Neural cell (in vitro differentiated cells): ENCODE measurements at regions not wholly inside any gene's neighbourhood (a gene's known extent, or its start where the extent isn't known, plus 50 kb on each side); places are given as distances from the start of the nearest gene placed in this dataset.
A peak's percentile ranks its signal among the peaks of the same experiment; 100 is the strongest.

Source experiments
- H2AFZ ChIP-seq: fragments of 200-600, 300-800 bp; sonication (generic), shearing (Covaris generic); 2 replicates; pipeline ENCODE4 v1.6.0; 2014; ENCODE audit warnings: low read depth, mild to moderate bottlenecking, antibody characterized with exemption, low read length, moderate library complexity
- H3F3A ChIP-seq: fragments of 200-600 bp; shearing (Covaris generic); 2 replicates; pipeline ENCODE4 v1.6.1; 2016; ENCODE audit warnings: mild to moderate bottlenecking, moderate library complexity, mixed read lengths, antibody characterized with exemption, low read length; ENCODE audit not compliant: insufficient read depth, poor library complexity, severe bottlenecking
- H3K27ac ChIP-seq: fragments of 200-600, 300-800 bp; sonication (generic), shearing (Covaris generic); 2 replicates; pipeline ENCODE4 v1.5.1; 2014; ENCODE audit warnings: mild to moderate bottlenecking, low read length, moderate library complexity
- H3K27me3 ChIP-seq: fragments of 300-800, 200-600 bp; sonication (generic), shearing (Covaris generic); 2 replicates; pipeline ENCODE4 v1.6.0; 2014; ENCODE audit warnings: mild to moderate bottlenecking, low read depth, low read length, moderate library complexity; ENCODE audit not compliant: insufficient read depth
- H3K36me3 ChIP-seq: fragments of 300-800, 200-600 bp; sonication (generic), shearing (Covaris generic); 2 replicates; pipeline ENCODE4 v1.5.1; 2014; ENCODE audit warnings: mild to moderate bottlenecking, antibody characterized with exemption, low read length, moderate library complexity; ENCODE audit not compliant: insufficient read depth
- H3K4me2 ChIP-seq: fragments of 300-800, 200-600 bp; sonication (generic), shearing (Covaris generic); 2 replicates; pipeline ENCODE4 v1.6.0; 2014; ENCODE audit warnings: mild to moderate bottlenecking, low read length
- H3K4me3 ChIP-seq: fragments of 300-800, 200-600 bp; sonication (generic), shearing (Covaris generic); 2 replicates; pipeline ENCODE4 v1.5.1; 2014; ENCODE audit warnings: mild to moderate bottlenecking, low read length, moderate library complexity
- H3K79me2 ChIP-seq: fragments of 200-600 bp; shearing (Covaris generic); replicated peaks from 2 replicates; pipeline ENCODE4 v1.6.0; 2014; ENCODE audit warnings: mild to moderate bottlenecking, low read length, moderate library complexity; ENCODE audit not compliant: insufficient read depth
- H3K9ac ChIP-seq: fragments of 300-800, 200-600 bp; sonication (generic), shearing (Covaris generic); 2 replicates; pipeline ENCODE4 v1.6.1; 2016; ENCODE audit warnings: mild to moderate bottlenecking, low read length, mixed read lengths
- H3K9me2 ChIP-seq: fragments of 200-600 bp; shearing (Covaris generic); 2 replicates; pipeline ENCODE4 v1.6.1; 2016; ENCODE audit warnings: mild to moderate bottlenecking, low read length, mixed read lengths; ENCODE audit not compliant: insufficient read depth
- H3K9me3 ChIP-seq: fragments of 200-600, 300-800 bp; sonication (generic), shearing (Covaris generic); 2 replicates; pipeline ENCODE4 v1.6.1; 2016; ENCODE audit warnings: mild to moderate bottlenecking, mixed run types, low read length, moderate library complexity, mixed read lengths
- H4K20me1 ChIP-seq: fragments of 200-600 bp; shearing (Covaris generic); 2 replicates; pipeline ENCODE4 v1.6.1; 2016; ENCODE audit warnings: mild to moderate bottlenecking, mixed run types; ENCODE audit not compliant: insufficient read depth
- EP300 ChIP-seq: fragments of 450-650 bp; conservative IDR thresholded peaks from 2 replicates; pipeline ENCODE4 v1.6.1; 2014; ENCODE audit warnings: antibody characterized with exemption, mild to moderate bottlenecking, moderate library complexity; ENCODE audit not compliant: poor library complexity, severe bottlenecking
- EZH2 ChIP-seq: fragments of 200-600, 300-800 bp; shearing (Covaris generic), sonication (generic); IDR thresholded peaks from 2 replicates; pipeline ENCODE4 v1.6.1; 2014; ENCODE audit warnings: antibody characterized with exemption, low read length, borderline replicate concordance, mild to moderate bottlenecking; ENCODE audit not compliant: insufficient read depth, poor library complexity, severe bottlenecking
- MXI1 ChIP-seq: fragments of 450-650 bp; conservative IDR thresholded peaks from 2 replicates; pipeline ENCODE4 v1.6.1; 2014; ENCODE audit warnings: antibody characterized with exemption, mild to moderate bottlenecking; ENCODE audit not compliant: poor library complexity, severe bottlenecking
- POLR2AphosphoS5 ChIP-seq: IDR thresholded peaks from 2 replicates; pipeline ENCODE4 v1.6.1; 2012
- RAD21 ChIP-seq: fragments of 450-650 bp; conservative IDR thresholded peaks from 2 replicates; pipeline ENCODE4 v1.6.1; 2014; ENCODE audit warnings: antibody characterized with exemption, mild to moderate bottlenecking, moderate library complexity
- SMC3 ChIP-seq: fragments of 450-650 bp; conservative IDR thresholded peaks from 2 replicates; pipeline ENCODE4 v1.6.1; 2014; ENCODE audit warnings: antibody characterized with exemption, mild to moderate bottlenecking, moderate library complexity; ENCODE audit not compliant: poor library complexity
- TAF1 ChIP-seq: IDR thresholded peaks from 2 replicates; pipeline ENCODE4 v1.6.1; 2012; ENCODE audit warnings: low read depth
- TF ChIP-seq, protein P1 (sequence below): fragments of 450-650 bp; IDR thresholded peaks from 2 replicates; pipeline ENCODE4 v1.5.1; 2014; ENCODE audit warnings: antibody characterized with exemption, mild to moderate bottlenecking, moderate library complexity; ENCODE audit not compliant: poor library complexity, severe bottlenecking
- TF ChIP-seq, protein P2 (sequence below): IDR thresholded peaks from 2 replicates; pipeline ENCODE4 v1.6.1; 2012; ENCODE audit warnings: borderline replicate concordance

DNA sequence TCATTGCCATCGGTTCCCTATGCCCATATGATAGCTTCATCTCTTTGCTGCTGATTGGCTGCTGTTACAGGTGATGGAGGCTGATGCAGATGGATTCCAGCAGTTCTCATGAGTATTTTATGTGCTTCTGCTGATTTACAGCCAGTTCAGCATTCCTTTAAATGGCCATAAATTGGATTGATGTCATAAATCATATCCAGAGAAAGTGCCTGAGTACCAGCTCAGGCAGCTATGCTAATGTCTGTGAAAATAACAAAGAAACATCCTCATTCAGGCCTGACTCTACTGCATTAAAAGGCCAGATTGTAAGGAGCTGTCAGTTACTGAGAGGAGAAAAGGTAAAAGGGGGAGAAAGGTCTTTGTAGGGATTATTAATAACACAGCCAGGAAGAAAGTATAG, 756.8 kb downstream of the IGSF11 start:
- H3K79me2 ChIP-seq = no peaks in the 10 kb centered on the region
- peak overlapping the region; percentile 49 for H3K9ac ChIP-seq
- H3K27ac ChIP-seq = peak overlapping the region; percentile 91
- no peaks in the 10 kb centered on the region for H3K27me3 ChIP-seq
- no peaks in the 10 kb centered on the region for H3K9me2 ChIP-seq
- H3F3A ChIP-seq = no peaks in the 10 kb centered on the region
- H3K36me3 ChIP-seq = no peaks in the 10 kb centered on the region
- H3K4me2 ChIP-seq = peak overlapping the region; percentile 13
- no peaks in the 10 kb centered on the region for H3K9me3 ChIP-seq
- TF ChIP-seq EP300 (peak; percentile 92), POLR2AphosphoS5 (peak; percentile 79), TAF1 (no peak), RAD21 (peak; percentile 49), SMC3 (peak; percentile 36)
- no peaks in the 10 kb centered on the region for H4K20me1 ChIP-seq
- peak overlapping the region; percentile 31 for H3K4me3 ChIP-seq
- no peak overlapping the region for H2AFZ ChIP-seq

DNA sequence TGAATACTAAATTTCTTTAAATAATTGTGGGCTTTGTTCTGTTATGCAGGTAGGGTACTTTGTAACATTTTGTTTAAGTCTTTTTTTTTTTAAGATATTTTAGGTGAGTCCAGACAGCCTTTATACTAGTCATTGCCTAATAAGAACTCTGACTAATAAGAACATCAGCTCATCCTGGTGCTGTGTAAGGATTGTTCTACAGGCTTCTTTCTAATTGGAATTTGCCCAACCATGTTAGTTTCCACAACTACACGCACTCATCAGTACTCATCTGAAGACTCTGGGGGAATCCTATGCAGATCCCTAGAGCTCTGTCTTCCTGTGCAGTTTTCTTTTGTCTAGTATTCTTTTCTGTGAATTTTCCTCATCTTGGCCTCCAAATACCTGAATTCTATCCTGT, 741.8 kb downstream of the IGSF11 start:
- no peak overlapping the region for H2AFZ ChIP-seq
- H3K36me3 ChIP-seq = no peaks in the 10 kb centered on the region
- no peak for TF ChIP-seq POLR2AphosphoS5
- TF ChIP-seq, protein P1, sequence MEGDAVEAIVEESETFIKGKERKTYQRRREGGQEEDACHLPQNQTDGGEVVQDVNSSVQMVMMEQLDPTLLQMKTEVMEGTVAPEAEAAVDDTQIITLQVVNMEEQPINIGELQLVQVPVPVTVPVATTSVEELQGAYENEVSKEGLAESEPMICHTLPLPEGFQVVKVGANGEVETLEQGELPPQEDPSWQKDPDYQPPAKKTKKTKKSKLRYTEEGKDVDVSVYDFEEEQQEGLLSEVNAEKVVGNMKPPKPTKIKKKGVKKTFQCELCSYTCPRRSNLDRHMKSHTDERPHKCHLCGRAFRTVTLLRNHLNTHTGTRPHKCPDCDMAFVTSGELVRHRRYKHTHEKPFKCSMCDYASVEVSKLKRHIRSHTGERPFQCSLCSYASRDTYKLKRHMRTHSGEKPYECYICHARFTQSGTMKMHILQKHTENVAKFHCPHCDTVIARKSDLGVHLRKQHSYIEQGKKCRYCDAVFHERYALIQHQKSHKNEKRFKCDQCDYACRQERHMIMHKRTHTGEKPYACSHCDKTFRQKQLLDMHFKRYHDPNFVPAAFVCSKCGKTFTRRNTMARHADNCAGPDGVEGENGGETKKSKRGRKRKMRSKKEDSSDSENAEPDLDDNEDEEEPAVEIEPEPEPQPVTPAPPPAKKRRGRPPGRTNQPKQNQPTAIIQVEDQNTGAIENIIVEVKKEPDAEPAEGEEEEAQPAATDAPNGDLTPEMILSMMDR = no peak
- no peak for TF ChIP-seq SMC3
- no peak for TF ChIP-seq RAD21
- TF ChIP-seq, protein P2, sequence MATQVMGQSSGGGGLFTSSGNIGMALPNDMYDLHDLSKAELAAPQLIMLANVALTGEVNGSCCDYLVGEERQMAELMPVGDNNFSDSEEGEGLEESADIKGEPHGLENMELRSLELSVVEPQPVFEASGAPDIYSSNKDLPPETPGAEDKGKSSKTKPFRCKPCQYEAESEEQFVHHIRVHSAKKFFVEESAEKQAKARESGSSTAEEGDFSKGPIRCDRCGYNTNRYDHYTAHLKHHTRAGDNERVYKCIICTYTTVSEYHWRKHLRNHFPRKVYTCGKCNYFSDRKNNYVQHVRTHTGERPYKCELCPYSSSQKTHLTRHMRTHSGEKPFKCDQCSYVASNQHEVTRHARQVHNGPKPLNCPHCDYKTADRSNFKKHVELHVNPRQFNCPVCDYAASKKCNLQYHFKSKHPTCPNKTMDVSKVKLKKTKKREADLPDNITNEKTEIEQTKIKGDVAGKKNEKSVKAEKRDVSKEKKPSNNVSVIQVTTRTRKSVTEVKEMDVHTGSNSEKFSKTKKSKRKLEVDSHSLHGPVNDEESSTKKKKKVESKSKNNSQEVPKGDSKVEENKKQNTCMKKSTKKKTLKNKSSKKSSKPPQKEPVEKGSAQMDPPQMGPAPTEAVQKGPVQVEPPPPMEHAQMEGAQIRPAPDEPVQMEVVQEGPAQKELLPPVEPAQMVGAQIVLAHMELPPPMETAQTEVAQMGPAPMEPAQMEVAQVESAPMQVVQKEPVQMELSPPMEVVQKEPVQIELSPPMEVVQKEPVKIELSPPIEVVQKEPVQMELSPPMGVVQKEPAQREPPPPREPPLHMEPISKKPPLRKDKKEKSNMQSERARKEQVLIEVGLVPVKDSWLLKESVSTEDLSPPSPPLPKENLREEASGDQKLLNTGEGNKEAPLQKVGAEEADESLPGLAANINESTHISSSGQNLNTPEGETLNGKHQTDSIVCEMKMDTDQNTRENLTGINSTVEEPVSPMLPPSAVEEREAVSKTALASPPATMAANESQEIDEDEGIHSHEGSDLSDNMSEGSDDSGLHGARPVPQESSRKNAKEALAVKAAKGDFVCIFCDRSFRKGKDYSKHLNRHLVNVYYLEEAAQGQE = no peak
- no peak for TF ChIP-seq MXI1
- TF ChIP-seq EP300 = no peak
- no peak for TF ChIP-seq TAF1
- no peak for TF ChIP-seq EZH2
- H4K20me1 ChIP-seq = no peaks in the 10 kb centered on the region
- no peak overlapping the region for H3K9ac ChIP-seq
- H3K9me3 ChIP-seq = no peaks in the 10 kb centered on the region
- H3F3A ChIP-seq = no peaks in the 10 kb centered on the region
- H3K27me3 ChIP-seq = no peaks in the 10 kb centered on the region
- no peak overlapping the region for H3K4me2 ChIP-seq
- H3K4me3 ChIP-seq = no peak overlapping the region
- H3K27ac ChIP-seq = no peak overlapping the region
- H3K9me2 ChIP-seq = no peaks in the 10 kb centered on the region
- no peaks in the 10 kb centered on the region for H3K79me2 ChIP-seq
